Omental fat pad (tissue), 3 donors: ENCODE measurements at regions not wholly inside any gene's neighbourhood (a gene's known extent, or its start where the extent isn't known, plus 50 kb on each side); places are given as distances from the start of the nearest gene placed in this dataset.

Source experiments
- ATAC-seq: fragments of 150-250 bp; one replicate; pipeline ENCODE4 v1.9.1; 2016; ENCODE audit warnings: mild to moderate bottlenecking, moderate library complexity; ENCODE audit not compliant: low FRiP score
- DNase-seq: peaks from one replicate; pipeline ENCODE4 v3.0.0-alpha.2; 2019; ENCODE audit warnings: low spot score
- TF ChIP-seq, protein P1 (sequence below), 3 donors: fragments of 450-650 bp; IDR thresholded peaks; one replicate each; pipeline ENCODE4 v1.5.1; 2016 to 2017; ENCODE audit warnings: antibody characterized with exemption in 3 of 3, mild to moderate bottlenecking in 3 of 3, moderate library complexity in 2 of 3

DNA sequence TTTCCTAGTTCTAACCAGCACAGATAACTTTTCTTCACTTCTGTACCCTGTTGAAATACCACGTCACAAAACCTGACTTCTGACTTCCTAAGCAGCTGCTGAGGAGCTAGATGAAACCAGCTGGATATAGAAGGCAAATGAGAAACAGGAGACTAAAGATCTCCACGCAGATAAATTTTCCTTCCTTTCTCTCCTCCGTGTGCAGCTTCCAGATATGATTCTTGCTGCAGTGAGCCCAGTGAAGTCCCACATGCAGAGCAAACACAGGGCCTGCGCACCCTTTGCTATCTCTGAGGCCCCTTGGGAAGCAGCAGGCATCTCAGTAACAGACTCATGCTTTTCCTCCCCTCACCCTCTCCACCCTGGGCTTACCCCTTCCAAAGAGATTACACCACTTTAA lies 1638.3 kb downstream of the MAT2B start:
- ATAC-seq (peak; percentile 44), DNase-seq (no peak)
- TF ChIP-seq, protein P1, sequence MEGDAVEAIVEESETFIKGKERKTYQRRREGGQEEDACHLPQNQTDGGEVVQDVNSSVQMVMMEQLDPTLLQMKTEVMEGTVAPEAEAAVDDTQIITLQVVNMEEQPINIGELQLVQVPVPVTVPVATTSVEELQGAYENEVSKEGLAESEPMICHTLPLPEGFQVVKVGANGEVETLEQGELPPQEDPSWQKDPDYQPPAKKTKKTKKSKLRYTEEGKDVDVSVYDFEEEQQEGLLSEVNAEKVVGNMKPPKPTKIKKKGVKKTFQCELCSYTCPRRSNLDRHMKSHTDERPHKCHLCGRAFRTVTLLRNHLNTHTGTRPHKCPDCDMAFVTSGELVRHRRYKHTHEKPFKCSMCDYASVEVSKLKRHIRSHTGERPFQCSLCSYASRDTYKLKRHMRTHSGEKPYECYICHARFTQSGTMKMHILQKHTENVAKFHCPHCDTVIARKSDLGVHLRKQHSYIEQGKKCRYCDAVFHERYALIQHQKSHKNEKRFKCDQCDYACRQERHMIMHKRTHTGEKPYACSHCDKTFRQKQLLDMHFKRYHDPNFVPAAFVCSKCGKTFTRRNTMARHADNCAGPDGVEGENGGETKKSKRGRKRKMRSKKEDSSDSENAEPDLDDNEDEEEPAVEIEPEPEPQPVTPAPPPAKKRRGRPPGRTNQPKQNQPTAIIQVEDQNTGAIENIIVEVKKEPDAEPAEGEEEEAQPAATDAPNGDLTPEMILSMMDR (IDR thresholded peaks at IDR 0.05) = no peak

DNA sequence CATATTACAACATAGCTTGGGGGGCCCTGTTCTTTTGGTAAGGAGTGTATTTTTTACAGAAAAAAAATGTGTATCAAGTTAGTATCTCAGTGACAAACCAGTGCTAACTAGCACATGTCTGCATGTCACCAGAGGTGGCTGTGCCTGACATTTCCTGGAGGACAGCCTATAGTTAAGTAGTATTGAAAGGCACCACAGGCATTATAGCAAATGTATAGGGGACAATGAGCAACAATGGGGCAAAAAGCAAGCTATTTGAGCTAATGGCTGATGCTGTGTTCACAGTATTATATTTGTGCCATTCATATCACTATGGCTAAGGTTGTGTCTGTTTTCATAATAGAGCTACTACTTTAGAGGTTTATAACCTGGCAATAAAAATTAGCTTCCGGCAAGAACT lies 1644.0 kb downstream of the MAT2B start:
- ATAC-seq = no peak
- TF ChIP-seq, protein P1 (IDR thresholded peaks at IDR 0.05) = no peak
- DNase-seq = no peak

DNA sequence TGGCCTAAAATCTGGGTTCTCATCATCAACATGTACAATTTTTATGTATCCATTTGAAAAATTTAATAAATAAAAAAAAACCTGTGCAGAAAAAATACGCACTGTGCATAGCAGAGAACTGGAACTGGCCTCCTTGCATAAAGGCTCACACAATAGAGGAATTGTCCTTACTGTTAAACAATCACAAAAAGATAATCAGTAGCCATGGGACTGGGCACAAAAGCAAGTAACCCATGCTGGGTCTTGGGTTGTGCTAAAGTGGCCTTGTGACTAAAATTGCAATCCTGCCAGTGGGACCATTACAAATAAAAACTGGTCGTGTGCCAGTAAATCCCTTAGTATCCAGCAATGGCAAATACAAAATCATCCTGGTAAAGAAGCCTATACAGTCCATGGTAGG lies 1646.6 kb downstream of the MAT2B start:
- ATAC-seq = no peak
- DNase-seq = no peak
- TF ChIP-seq, protein P1 (IDR thresholded peaks at IDR 0.05) = no peak

DNA sequence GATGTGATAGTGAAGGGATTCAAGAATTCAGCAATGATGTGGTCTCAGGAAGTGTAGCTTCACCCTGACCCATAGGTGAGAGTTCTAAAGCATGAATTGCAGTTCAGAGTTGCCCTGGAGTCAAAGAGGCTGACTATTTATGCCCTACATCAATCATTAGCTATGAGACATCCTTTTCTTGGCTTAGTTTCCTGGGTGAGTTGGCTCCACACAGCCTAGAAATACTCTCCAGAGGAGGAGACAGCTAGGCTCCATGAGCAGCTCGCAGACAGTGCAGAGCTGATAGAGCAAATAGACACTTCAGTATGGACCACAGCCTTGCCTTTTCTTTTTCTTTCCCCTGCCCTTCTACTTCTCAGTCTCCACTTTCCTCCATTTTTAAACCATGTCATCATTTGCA lies 1651.8 kb downstream of the MAT2B start:
- DNase-seq (no peak), ATAC-seq (no peak)
- TF ChIP-seq, protein P1 (IDR thresholded peaks at IDR 0.05) = no peak

DNA sequence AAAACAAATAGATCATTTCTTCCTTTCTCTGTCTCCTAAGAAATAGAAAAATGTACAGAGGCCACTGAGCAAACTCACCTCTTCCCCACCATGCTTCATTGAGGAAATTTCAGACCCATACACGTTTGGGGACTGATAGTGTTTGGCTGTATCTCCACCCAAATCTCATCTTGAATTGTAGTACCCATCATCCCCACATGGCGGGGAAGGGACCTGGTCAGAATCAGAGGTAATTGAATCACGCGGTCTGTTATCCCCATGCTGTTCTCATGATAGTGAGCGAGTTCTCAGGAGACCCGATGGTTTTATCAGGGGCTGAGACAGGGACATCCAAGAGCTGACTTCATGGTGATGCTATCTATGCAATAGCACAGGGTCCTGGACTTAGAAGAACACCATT lies 1655.8 kb downstream of the MAT2B start:
- TF ChIP-seq, protein P1 (IDR thresholded peaks at IDR 0.05) = no peak
- ATAC-seq = no peak

DNA sequence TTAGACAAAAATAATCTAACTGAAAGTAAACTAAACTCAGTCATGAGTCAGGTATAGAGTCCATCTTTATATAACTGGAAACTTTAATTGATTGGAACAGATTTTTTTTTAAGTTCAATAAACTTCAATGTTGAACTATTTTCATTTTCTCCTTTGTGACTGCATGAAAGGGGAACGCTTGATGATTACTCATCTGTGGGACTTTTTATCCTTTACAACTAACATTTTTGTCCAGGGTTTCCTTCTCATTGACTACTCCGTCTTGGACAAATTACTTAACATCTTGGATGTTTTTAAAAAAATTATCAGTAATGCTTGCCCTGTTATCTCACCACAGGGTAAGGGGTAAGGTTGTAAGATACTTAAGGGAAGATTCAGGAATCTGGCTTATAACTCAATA lies 1658.4 kb downstream of the MAT2B start:
- DNase-seq (no peak), ATAC-seq (no peak)
- TF ChIP-seq, protein P1 (IDR thresholded peaks at IDR 0.05) = no peak

More for the DNA sequence above, 1655.8 kb downstream of the MAT2B start:
- DNase-seq = no peak

DNA sequence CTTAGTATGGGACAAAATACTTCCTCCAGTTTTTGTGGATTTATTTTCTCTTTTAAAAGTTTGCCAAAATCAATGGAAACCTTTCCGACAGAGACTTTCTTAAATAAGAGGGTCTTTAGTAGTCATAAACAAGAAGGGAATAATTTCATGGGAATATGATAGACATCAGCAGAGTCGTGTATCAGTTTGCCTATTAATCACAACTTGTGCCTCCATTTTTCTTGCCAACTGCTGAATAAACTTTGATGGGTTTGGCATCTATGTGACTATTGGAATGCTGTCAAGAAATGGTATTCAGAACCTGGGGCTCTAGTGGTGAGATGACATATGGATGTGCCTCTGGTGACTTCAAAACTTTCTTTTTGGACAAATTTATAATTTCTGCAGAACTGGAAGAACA lies 1668.2 kb downstream of the MAT2B start:
- no peak for ATAC-seq
- no peak for DNase-seq
- TF ChIP-seq, protein P1 (IDR thresholded peaks at IDR 0.05) = no peak
